Mesodermal cell (in vitro differentiated cells): ENCODE measurements at regions not wholly inside any gene's neighbourhood (a gene's known extent, or its start where the extent isn't known, plus 50 kb on each side); places are given as distances from the start of the nearest gene placed in this dataset.
"Not testable (repeated sequence)": the region's sequence is repeated elsewhere in the genome, so short reads cannot be mapped to it uniquely, and the experiment has no call there.

Experiments
- H3K27ac ChIP-seq: 2 replicates; pipeline ENCODE4 v1.7.0; 2013; ENCODE audit warnings: mild to moderate bottlenecking, low read depth, low read length, moderate library complexity; ENCODE audit not compliant: severe bottlenecking
- H3K36me3 ChIP-seq: 2 replicates; pipeline ENCODE4 v1.7.1; 2013; ENCODE audit warnings: mild to moderate bottlenecking, low read length, moderate library complexity; ENCODE audit not compliant: control insufficient read depth, insufficient read depth
- H3K4me1 ChIP-seq: one replicate; pipeline ENCODE4 v1.7.1; 2013; ENCODE audit warnings: mild to moderate bottlenecking, low read length; ENCODE audit not compliant: insufficient read depth, control insufficient read depth, poor library complexity, severe bottlenecking
- H3K4me3 ChIP-seq: 2 replicates; pipeline ENCODE4 v1.7.0; 2013; ENCODE audit warnings: low read length, control low read depth, mild to moderate bottlenecking; ENCODE audit not compliant: insufficient read depth, poor library complexity, severe bottlenecking; ENCODE audit errors: extremely low read depth
- H3K9me3 ChIP-seq: 2 replicates; pipeline ENCODE4 v1.7.1; 2013; ENCODE audit warnings: mild to moderate bottlenecking, low read length, moderate library complexity; ENCODE audit not compliant: control insufficient read depth
- WGBS, 2 experiments: methylation state at CpG; one replicate each; pipeline ENCODE4 v1.1.5; 2013; ENCODE audit warnings: missing lambda C conversion rate in 2 of 2; ENCODE audit not compliant: insufficient coverage in 2 of 2; 5-methylcytosine and 5-hydroxymethylcytosine counted together

DNA sequence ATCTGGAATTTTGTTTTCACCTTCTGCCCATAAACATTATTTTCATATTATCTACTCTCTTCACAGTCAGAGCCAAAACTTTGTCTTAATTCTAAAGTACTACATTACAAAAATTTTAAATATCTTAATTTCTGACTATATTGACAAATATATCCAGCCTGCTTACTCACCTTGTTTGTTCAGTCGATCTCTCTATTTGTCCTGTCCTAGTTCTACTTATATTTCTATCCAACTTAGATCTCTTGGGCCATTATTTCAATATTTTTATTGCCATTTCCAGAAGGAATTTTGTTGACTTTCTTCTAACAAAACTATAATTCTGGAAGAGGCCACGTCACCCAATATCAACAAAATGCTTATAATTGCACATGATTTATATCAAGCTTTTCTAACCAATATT is 652.8 kb upstream of the CTNND2 start:
- no peak overlapping the region for H3K27ac ChIP-seq
- no peaks in the 10 kb centered on the region for H3K9me3 ChIP-seq
- no peaks in the 10 kb centered on the region for H3K4me1 ChIP-seq
- 86% methylated on average over 1 of the region's 2 CpGs; no CpG with 5 or more reads in 1 of the 2 experiments for WGBS, 2 experiments
- H3K4me3 ChIP-seq, result no peak overlapping the region
- no peaks in the 10 kb centered on the region for H3K36me3 ChIP-seq

DNA sequence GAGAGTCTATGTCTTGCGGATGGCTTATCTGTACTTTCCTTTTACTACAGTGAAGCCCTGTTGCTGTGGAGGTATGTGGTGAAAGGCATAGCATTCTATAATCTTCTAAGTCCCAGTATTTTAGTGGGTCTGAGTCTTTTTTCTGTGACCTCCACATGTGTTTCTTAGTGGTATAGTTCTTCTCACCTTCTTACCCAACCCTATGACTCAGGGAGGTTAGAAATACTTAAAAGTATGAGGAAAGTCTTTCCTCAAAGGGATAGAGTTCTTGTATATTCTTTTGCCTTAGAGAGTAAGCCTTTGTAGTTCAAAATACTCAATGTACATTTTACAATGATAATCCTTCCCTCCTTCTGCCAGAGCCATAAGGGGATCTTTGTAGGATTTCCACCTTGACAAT is 621.9 kb upstream of the CTNND2 start:
- Histone ChIP-seq H3K36me3 (no peaks in the 10 kb centered on the region), H3K4me3 (no peak overlapping the region), H3K4me1 (no peaks in the 10 kb centered on the region), H3K9me3 (no peaks in the 10 kb centered on the region), H3K27ac (no peak overlapping the region)
- no CpG with 5 or more reads among the region's 1 CpG for WGBS, 2 experiments

DNA sequence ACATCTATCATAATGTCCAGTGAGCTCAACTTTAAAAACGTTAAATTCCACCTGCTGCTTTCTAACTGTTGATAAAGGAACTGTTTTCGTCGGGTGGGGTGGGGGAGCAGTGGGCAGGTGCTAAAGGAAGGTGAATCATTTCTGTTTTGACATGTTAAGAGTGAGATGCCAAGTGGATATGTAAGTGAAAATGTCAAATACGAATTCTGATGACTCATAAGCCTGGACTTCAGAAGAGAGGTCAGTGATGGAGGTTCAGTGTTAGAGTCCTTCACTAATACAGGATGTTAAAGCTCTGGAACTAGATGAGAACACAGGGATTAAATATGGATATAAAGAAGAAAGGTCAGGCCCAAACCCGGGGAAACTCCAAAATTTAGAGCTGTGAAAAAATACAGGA is 617.9 kb upstream of the CTNND2 start:
- no peak overlapping the region for H3K4me3 ChIP-seq
- 76% methylated on average over 4 to 5 of the region's 5 CpGs for WGBS, 2 experiments
- H3K9me3 ChIP-seq, result no peaks in the 10 kb centered on the region
- H3K4me1 ChIP-seq, result no peaks in the 10 kb centered on the region
- no peaks in the 10 kb centered on the region for H3K36me3 ChIP-seq
- no peak overlapping the region for H3K27ac ChIP-seq

DNA sequence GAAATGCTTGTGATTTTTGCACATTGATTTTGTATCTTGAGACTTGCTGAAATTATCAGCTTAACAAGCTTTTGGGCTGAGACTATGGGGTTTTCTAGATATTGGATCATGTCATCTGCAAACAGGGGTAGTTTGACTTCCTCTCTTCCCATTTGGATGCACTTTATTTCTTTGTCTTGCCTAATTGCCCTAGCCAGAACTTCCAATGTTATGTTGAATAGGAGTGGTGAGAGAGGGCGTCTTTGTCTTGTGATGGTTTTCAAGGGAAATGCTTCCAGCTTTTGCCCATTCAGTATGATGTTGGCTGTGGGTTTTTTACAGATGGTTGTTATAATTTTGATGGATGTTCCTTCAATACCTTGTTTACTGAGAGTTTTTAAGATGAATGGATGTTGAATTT is 600.7 kb upstream of the CTNND2 start:
- not testable (repeated sequence) for H3K36me3 ChIP-seq, H3K9me3 ChIP-seq, H3K4me1 ChIP-seq, H3K4me3 ChIP-seq, H3K27ac ChIP-seq
- 40 to 60% methylated on average over 1 of the region's 1 CpG for WGBS, 2 experiments

DNA sequence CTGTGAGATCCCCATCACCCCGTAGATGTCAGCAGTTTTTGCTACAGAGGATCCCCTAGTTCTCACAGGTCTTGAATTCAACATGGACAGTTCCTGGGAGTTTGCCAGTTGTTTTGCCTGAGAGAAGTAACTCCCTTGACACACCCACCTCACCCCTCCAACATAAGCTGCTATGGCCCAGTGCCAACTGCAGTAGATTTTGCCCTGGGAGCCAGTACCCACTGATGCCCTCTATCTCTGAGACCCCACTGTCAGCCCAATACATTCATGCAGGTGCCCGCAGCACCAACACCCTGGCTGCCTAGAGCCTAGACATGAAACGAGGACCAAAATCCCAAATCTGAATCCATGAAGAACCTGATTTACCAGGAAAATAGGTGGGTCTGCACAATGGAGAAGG is 583.9 kb upstream of the CTNND2 start:
- no peak overlapping the region for H3K4me3 ChIP-seq
- H3K9me3 ChIP-seq, result no peaks in the 10 kb centered on the region
- no peaks in the 10 kb centered on the region for H3K36me3 ChIP-seq
- H3K27ac ChIP-seq, result no peak overlapping the region
- H3K4me1 ChIP-seq, result no peaks in the 10 kb centered on the region
- WGBS, 2 experiments, result 90 to 95% methylated on average over 2 to 3 of the region's 3 CpGs

DNA sequence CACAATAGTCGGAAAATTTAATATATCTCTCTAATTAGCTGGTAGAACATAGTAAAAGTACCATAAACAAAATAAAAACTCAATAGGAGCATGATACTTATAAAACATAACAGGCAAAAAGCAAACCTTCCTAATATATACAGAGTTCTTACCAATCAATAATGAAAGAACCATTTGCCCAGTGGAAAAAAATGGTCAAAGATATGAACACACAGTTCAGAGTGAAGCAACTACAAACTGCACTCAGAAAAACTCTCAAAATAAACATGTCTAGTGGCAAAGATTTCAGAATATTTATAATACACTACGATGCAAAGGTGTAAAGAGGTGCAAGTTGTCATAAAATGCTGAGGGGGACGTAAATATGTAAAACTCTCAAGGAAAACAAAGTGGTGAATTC is 576.2 kb upstream of the CTNND2 start:
- H3K27ac ChIP-seq, result no peak overlapping the region
- no peak overlapping the region for H3K4me3 ChIP-seq
- H3K4me1 ChIP-seq, result no peaks in the 10 kb centered on the region
- no peaks in the 10 kb centered on the region for H3K36me3 ChIP-seq
- no CpG with 5 or more reads among the region's 3 CpGs for WGBS, 2 experiments
- H3K9me3 ChIP-seq, result no peaks in the 10 kb centered on the region

DNA sequence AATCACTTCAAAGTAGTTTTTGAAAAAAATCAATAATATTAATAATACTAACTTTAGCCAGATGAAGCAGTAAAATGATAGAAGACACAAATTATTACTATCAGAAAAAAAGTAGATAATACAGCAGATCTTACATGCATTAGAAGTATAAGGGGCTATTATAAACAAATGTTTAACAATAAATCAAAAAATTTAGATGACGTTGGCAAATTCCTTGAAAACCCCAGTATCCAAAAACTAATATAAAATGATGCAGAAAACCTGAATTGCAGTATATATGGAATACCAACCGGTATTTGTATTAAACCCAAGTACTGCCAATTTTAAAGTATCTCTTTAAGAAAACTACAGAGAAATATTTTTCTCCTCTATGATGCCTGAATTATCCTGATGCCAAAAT is 573.3 kb upstream of the CTNND2 start:
- no peaks in the 10 kb centered on the region for H3K4me1 ChIP-seq
- no peak overlapping the region for H3K27ac ChIP-seq
- H3K36me3 ChIP-seq, result no peaks in the 10 kb centered on the region
- H3K9me3 ChIP-seq, result no peaks in the 10 kb centered on the region
- WGBS, 2 experiments, result no CpG with 5 or more reads among the region's 2 CpGs
- no peak overlapping the region for H3K4me3 ChIP-seq

DNA sequence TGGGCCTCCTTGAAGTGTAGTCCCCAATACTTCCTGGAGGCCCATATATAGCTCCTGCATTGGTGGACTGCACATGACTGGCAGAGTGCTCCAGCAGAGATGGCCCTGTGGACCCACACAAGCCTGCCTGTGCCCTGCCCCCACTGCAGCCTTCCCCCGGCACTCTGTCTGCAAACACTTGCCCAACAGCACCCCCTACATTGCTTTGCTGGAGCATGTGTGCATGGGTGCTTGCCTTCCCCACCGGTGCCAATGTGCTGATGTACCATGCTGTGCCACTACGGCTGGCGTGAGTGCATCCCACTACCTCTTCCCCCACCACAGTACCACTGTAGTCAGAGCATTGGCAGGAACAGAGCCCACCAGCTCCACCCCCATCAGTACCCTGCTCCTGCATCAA is 563.6 kb upstream of the CTNND2 start:
- Histone ChIP-seq H3K4me1 (no peaks in the 10 kb centered on the region), H3K9me3 (no peaks in the 10 kb centered on the region), H3K27ac (no peak overlapping the region), H3K36me3 (no peaks in the 10 kb centered on the region), H3K4me3 (no peak overlapping the region)
- WGBS, 2 experiments, result 90 to 91% methylated on average over 3 to 4 of the region's 4 CpGs

DNA sequence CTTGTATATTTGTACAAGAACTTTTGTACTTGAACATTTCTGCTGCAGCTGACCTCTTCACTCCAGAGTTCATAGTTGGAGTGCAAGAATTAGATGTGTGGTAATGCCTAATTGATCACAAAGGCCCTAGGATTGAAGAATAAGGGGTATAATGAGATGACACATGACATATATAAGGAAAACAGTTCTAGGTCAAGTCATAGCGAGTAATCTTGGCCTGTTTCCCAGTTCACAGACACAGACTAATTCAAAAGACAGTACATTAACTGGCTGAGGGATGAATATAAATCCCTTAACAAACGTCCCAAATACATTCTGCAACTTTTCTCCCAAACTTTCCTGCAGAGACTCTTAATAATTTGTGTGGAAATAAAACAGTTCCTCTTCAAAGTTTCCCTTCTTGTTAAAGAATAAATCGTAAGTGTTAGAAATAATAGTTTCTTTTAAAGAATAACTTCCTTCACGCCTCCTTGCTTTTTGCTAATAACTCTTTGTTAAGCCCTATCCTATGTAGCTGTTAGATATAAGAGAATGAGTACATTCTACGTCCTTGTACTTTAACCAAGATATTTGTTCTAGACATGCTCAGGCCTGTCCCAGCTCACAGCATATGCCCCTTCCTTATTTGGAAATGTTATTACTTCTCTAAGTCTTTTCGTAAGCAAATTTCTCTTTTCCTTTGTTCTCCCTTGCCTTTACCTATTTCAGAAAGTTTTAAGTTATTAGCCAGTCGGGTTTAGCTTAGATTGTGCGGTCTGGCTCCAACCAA is 556.4 kb upstream of the CTNND2 start:
- no peaks in the 10 kb centered on the region for H3K36me3 ChIP-seq
- H3K27ac ChIP-seq, result no peak overlapping the region
- WGBS, 2 experiments, result 100% methylated on average over 2 to 3 of the region's 8 CpGs
- H3K9me3 ChIP-seq, result no peaks in the 10 kb centered on the region
- H3K4me1 ChIP-seq, result no peaks in the 10 kb centered on the region
- H3K4me3 ChIP-seq, result no peak overlapping the region

DNA sequence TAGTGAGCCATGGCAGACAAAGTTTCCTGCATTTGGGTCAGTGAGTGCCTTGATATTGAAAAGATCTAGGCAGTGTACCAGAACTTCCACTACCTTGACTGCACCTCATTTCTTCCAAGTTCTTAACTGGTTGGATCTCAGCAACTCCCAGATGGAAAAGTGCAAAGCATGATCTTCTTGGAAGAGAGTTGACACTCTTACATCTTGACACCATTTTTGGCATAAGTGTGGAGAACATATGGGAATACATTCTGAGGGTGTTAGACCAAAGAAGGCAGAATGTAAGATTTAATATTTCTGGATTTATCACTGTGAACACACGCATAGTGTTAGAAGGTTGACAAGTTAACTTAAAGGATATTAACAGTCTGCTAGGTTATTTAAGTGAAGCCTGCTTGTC is 555.1 kb upstream of the CTNND2 start:
- no peaks in the 10 kb centered on the region for H3K36me3 ChIP-seq
- no peaks in the 10 kb centered on the region for H3K4me1 ChIP-seq
- H3K9me3 ChIP-seq, result no peaks in the 10 kb centered on the region
- no peak overlapping the region for H3K27ac ChIP-seq
- H3K4me3 ChIP-seq, result no peak overlapping the region
- WGBS, 2 experiments, result 100% methylated on average over 1 of the region's 1 CpG; no CpG with 5 or more reads in 1 of the 2 experiments

DNA sequence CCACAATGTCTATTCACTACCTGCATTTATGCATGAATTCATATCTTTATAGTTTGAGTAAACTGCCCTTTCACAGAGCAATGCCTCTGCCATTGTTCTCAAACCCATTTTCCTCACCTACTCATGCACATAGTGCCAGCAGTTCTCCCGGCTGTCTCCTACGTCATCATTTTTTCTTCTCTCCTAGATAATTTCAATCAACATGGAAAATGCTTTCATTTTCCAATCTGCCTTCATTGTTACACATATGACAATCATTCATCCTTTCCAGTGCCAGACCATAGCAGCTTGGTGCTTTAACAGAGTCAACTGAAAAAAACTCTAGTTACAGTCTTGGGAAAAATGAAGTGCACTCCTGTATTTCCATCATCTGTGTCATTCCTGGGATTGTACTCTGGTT is 514.8 kb upstream of the CTNND2 start:
- 89 to 94% methylated on average over 2 of the region's 2 CpGs for WGBS, 2 experiments
- no peaks in the 10 kb centered on the region for H3K9me3 ChIP-seq
- H3K36me3 ChIP-seq, result no peaks in the 10 kb centered on the region
- H3K4me1 ChIP-seq, result no peaks in the 10 kb centered on the region
- no peak overlapping the region for H3K4me3 ChIP-seq
- H3K27ac ChIP-seq, result no peak overlapping the region
